Fibroblast of skin of right biceps (primary cell): ENCODE measurements at regions not wholly inside any gene's neighbourhood (a gene's known extent, or its start where the extent isn't known, plus 50 kb on each side); places are given as distances from the start of the nearest gene placed in this dataset.
"Not testable (repeated sequence)": the region's sequence is repeated elsewhere in the genome, so short reads cannot be mapped to it uniquely, and the experiment has no call there.

ENCODE experiments used
- DNase-seq: peaks from one replicate; pipeline ENCODE4 v3.0.0-alpha.2; 2013

DNA sequence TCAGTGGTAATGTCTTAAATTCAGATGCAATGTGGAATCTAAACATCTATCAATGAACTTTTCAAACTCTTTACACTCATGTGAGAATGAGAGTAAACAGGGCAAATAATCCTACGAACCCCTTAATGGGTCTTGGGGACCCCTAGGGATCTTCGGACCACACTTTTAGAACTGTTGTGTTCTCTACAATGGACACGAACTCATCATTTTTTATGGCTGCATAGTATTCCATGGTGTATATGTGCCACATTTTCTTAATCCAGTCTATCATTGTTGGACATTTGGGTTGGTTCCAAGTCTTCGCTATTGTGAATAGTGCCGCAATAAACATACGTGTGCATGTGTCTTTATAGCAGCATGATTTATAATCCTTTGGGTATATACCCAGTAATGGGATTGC lies 148.0 kb upstream of the PTPN1 start:
- DNase-seq, result not testable (repeated sequence)

GRCh38 chr20:50363027-50363426 lies 147.2 kb upstream of the PTPN1 start:
- no peak for DNase-seq

GRCh38 chr20:50363479-50363878 lies 146.7 kb upstream of the PTPN1 start:
- DNase-seq, result no peak

DNA sequence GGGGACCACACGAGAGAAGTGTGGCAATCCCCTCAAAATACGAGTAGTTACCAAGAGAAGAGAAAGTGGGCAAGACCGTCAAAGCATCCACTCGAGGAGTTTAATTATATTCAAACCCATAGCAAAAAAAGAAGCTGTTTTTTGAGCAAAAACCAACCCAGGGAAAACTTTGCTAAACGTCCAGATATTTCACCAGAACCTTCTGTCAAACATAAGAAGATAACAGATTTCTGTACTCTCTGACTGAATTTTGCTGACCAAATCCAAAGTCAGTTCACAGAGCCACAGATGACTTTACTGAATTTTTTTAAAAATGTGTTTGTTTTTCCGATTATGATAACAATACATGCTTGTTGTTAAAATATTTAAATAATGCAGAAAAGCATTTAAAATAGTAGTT lies 145.6 kb upstream of the PTPN1 start:
- DNase-seq, result no peak

DNA sequence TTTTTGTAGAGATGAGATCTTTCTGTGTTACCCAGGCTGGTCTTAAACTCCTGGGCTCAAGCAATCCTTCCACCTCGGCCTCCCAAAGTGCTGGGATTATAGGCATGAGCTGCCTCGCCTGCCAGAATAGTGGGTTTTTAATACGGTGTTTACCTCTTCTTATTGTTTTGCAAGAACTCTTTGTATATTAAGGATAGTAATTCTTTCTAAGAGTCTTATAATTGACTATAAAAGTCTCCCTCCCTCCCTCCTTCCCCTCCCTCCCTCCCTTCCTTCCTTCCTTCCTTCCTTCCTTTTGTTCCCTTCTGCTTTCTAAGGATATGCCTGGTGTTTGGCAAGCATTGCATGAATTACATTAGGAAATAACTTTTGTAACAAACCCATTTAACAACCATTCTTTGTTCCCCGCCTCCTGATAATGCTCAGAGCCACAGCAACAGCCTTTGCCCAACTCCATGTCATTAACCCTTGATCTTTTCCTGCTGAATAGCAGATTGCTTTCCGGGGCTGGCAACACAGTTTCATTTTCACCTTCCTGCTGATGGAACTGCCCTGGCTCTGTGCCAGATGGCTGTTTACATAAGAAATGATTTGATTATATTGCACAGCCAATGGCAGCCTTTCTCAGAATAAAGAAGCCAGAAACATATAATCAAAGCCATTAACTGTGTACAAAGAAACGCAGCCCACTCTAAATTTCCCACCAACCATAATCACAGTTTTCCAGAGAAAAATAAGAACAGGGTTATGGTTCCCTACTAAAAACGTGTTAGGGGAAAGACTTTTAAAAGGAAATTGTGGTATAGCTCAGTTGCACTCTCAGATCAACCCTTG lies 143.7 kb upstream of the PTPN1 start:
- peak; percentile 40 for DNase-seq

DNA sequence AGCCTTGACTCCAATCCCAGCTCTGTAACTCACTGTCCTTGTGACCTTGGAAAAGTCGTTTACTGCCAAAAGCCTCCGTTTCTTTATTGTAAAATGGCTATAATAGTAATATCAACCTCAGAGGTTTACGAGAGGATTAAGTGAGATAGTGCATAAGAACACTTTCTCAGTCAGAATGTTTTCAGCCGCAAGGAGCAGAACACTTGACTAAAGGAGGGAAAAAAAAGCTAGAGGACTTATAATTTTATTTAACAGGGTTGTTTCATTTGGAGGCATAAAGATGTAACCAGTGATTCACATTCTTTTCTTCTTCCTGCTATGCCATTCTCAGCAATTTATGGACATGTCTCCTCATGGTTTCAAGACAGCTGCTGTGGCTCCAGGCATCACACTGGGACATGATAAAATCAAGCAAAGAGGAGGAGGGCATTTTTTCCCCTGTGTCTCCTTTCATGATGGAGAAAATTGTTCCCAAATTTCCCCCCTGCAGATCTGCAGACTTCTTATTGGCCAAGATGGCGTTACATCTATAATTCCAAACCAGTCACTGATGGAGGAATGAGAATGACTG lies 143.0 kb upstream of the PTPN1 start:
- DNase-seq, result no peak

- no peak for DNase-seq
These were observed 142.3 kb upstream of the PTPN1 start for GRCh38 chr20:50367739-50368375.

DNA sequence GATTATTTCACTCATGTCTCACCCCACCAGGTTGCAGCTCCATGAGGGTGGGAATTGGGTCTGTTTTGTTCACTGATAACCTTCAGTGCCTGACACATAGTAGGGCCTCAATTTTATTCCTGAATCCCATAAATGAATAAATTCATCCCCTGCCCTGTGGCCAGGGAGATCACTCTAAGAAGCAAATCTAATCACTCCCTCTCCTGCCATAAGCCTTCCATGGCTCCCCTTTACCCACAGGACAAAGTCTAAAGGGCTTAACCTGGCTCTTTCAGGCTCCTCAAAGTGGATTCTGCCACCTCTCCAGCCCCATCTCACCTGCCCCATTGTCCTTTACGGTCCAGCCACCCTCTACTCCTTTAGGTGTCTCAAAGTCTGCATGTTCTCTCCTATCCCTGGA lies 141.8 kb upstream of the PTPN1 start:
- DNase-seq, result no peak

DNA sequence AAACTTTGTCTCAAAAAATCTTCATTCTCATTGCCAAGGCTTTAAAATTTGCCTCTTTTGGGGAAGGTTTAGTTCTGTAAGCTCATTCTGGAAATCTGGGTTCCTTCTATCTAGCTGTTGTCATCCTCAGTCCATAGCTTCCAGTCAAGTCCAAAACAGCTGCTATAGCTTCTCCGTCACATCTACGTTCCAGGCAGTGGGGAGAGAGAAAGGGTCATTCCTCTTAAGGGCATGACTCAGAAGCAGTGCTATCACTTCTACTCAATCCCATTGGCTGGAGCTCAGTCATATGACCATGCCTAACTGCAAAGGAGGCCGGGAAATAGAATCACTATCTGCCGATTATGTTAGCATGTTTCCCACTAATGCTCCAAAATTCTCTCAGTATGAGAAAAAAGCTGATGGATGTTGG lies 141.4 kb upstream of the PTPN1 start:
- peak; percentile 41 for DNase-seq

GRCh38 chr20:50369225-50370035 lies 140.8 kb upstream of the PTPN1 start:
- no peak for DNase-seq

DNA sequence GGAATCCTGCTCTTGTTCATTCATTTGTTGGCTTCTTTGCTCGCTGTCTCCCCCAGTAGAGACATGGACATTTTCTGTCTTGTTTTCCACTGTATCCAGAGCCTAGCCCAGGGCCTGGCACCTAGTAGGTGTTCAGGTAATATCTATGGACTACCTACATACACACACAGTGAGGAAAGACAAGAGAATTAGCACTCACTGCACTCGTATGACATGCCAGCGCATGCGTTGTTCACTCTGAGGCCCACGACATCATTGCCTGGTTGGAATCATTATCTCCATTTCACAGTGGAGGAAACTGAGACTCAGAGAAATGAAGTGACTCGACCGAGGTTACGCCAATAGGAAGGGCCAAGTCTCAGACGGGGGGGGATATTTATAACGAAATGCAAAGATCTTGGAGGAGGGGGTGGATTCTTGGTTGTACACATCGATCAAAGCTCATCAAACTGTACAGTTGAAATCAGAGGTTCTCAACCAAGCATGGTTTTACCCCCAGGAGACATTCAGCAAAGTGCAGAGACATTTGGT lies 140.1 kb upstream of the PTPN1 start:
- no peak for DNase-seq

DNA sequence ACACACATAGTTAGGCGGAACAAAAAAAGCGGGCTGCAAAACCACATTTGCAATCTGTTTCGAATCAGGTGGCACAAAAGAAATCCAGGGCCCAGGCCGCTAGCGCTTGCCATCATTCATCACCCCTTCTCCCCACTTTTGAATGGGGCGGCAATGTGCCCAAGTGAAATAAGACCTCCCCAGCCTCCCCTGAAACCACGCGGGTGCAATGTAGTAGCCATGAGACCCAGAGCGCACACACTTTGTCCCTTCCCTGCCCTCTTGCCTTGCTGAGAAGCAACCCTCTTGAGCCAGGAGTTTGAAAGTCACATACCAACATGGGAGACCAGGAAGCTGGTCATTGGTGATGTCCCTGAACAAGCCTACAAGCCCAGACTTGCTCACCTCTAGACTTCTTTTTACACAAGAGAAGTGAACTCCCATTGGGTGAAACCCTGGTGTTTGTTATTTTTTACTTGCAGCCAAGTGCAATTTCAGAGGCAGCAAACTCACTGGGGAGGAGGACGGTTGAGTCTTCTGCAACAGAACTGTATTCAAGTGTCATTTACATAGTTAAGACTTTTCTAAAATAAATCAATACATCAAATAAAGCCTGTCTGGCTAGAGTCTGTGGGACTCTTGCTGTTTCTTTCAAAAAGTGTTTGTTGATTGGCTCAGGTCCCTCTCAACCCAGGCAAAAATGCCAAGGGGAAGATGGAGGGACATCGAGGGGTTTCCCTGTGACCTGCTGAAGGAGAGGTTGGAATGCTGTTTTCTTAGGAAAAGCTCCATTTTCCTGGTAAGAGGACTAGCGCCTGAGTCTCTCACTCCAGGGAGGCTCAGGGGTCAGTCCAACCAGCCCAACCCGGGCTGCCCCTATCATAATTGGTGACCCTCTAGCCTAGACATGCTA lies 138.1 kb upstream of the PTPN1 start:
- DNase-seq, result no peak

DNA sequence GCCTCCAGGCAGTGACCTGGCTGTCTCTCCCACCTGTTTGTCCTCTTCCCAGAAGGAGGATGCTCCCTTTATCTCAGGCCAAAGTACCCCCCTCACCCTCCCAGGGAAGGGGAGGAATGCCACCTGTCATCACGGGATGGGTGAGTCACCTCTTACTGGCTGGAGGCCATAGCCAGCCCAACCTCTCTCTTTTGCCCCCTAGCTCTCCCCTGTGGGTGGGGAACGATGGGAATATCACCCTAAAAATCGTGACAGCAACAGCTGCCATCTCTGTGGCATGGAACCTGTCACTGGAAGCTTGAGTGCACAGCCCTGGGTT lies 137.5 kb upstream of the PTPN1 start:
- DNase-seq, result peak; percentile 37

DNA sequence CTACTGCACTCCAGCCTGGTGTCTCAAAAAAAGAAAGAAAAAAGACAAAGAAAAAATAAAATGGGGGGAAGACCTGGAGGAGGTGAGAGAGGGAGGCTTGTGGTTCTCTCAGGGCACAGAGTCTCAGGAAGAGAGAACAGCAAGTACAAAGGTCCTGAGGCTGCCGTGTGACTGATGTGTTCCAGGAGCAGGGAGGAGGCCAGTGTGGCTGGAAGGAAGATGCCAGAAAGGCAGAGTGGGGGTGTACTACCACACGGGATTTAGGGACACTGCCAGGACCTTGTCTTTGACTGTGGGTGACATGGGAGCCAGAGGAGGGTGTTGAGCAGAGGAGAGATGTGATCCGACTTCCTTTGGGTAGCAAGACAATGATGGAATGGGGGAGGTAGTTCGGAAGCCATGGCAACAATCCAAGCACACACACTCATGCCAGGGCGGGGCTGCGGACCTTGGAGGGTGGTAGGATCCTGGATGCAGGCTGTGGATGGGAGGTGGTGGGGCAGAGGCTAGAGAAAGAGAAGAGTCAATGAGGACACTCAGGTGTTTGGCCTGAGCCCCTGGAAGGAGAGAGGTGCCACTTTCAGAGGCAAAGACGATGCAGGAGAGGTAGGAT lies 136.4 kb upstream of the PTPN1 start:
- DNase-seq, result no peak

GRCh38 chr20:50374541-50375078 lies 135.6 kb upstream of the PTPN1 start:
- no peak for DNase-seq

GRCh38 chr20:50376179-50376887 lies 133.8 kb upstream of the PTPN1 start:
- DNase-seq, result no peak

DNA sequence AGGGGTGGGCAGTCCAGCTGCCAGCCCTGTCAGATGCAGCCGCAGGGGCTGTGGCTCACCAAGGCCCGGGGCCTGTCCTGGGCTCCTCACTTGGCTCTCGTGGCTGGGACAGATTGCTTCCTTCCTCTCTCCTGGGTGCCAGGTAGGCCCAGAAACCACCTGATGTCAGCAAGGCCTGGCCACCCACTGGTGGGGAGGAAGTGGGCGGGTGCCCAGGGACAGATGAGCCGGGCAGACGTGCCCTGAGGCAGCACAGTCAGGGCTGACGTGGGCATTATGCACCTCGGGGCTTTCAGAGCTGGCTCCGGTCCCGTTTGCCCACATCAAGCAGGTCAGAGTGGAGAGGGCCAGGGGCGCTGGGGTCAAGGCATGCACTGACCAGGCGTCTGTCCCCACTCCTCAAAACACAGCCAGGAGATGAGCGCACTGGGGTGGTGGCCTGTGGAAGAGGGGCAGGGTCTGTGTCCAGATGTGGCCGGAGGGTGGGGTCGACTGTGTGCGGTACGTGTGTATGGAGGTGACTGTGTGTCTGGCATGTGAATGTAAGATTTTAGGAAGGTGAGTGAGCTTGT lies 133.2 kb upstream of the PTPN1 start:
- DNase-seq, result no peak

GRCh38 chr20:50378170-50379000 lies 131.8 kb upstream of the PTPN1 start:
- no peak for DNase-seq
